Activated CD4-positive, alpha-beta T cell treated with anti-CD3 and anti-CD28 coated beads for 36 hours (primary cell): ENCODE measurements at regions not wholly inside any gene's neighbourhood (a gene's known extent, or its start where the extent isn't known, plus 50 kb on each side); places are given as distances from the start of the nearest gene placed in this dataset.
A peak's percentile ranks its signal among the peaks of the same experiment; 100 is the strongest.

Experiments used
- ATAC-seq: fragments of 200-7000 bp; cut with Tn5 transposase; one replicate; pipeline ENCODE4 v1.10.0; 2021; ENCODE audit warnings: mild to moderate bottlenecking, moderate library complexity
- CTCF ChIA-PET: fragments of 350-600 bp; sonication (Branson Sonifier 250); formaldehyde crosslinking; loops from one replicate; lab custom pipeline; 2021; ENCODE audit warnings: antibody characterized with exemption; lab: Charles Lee
- POLR2A ChIA-PET: fragments of 350-600 bp; sonication (Branson Sonifier 250); formaldehyde crosslinking; loops from one replicate; lab custom pipeline; 2021; ENCODE audit warnings: antibody characterized with exemption, inconsistent platforms; lab: Charles Lee
- DNase-seq: peaks from one replicate; pipeline ENCODE4 v3.0.0-alpha.2; 2020
- H3K27ac Mint-ChIP-seq: one replicate; pipeline ENCODE4 v1.8.0; 2021; ENCODE audit warnings: mixed read lengths
- H3K27me3 Mint-ChIP-seq: one replicate; pipeline ENCODE4 v1.8.0; 2021; ENCODE audit warnings: mixed read lengths
- H3K36me3 Mint-ChIP-seq: one replicate; pipeline ENCODE4 v1.8.0; 2021; ENCODE audit warnings: low read depth, mixed read lengths
- H3K4me1 Mint-ChIP-seq: one replicate; pipeline ENCODE4 v1.8.0; 2021; ENCODE audit warnings: mixed read lengths
- H3K4me3 Mint-ChIP-seq: one replicate; pipeline ENCODE4 v1.8.0; 2021; ENCODE audit warnings: mild to moderate bottlenecking, moderate library complexity, mixed read lengths
- H3K9me3 Mint-ChIP-seq: one replicate; pipeline ENCODE4 v1.8.0; 2021; ENCODE audit warnings: low read depth, mixed read lengths
- intact Hi-C, 2 experiments: fragments of 100-400 bp; cut with DNase I in 1 of 2; cut with micrococcal nuclease in 1 of 2; formaldehyde crosslinking; loops; one replicate each; pipeline versions ENCODE4 v1.14.2 to v1.15.1; 2022 to 2024; cut with DNase I, micrococcal nuclease

- POLR2A ChIA-PET, result no interaction called here
- no peak for ATAC-seq
- CTCF ChIA-PET, result interaction anchor here (0.6 to 0.8 kb wide), 2 partner anchors 20 to 171 kb away, joined by 3 to 4 read pairs; no protein-coding TSS in a partner anchor
- H3K4me1 Mint-ChIP-seq, result no peaks in the 10 kb centered on the region
- no peaks in the 10 kb centered on the region for H3K9me3 Mint-ChIP-seq
- intact Hi-C loops, result no loop called here
- no peaks in the 10 kb centered on the region for H3K36me3 Mint-ChIP-seq
- no peaks in the 10 kb centered on the region for H3K27me3 Mint-ChIP-seq
- H3K27ac Mint-ChIP-seq, result no peak overlapping the region
- H3K4me3 Mint-ChIP-seq, result no peak overlapping the region
- DNase-seq, result no peak
These were observed 165.9 kb downstream of the BUB3 start for GRCh38 chr10:123320091-123320490.

GRCh38 chr10:123323884-123324283 lies 169.7 kb downstream of the BUB3 start:
- DNase-seq, result no peak
- intact Hi-C loops, result no loop called here
- Mint-ChIP-seq H3K27ac (no peak overlapping the region), H3K36me3 (peaks cover 8% of the 10 kb centered on the region), H3K4me1 (no peaks in the 10 kb centered on the region), H3K27me3 (no peaks in the 10 kb centered on the region), H3K4me3 (no peak overlapping the region), H3K9me3 (peaks cover 3% of the 10 kb centered on the region)
- peak; percentile 60 for ATAC-seq
- POLR2A ChIA-PET, result no interaction called here
- CTCF ChIA-PET, result interaction anchor here (0.6 kb wide), 1 partner anchor 11 kb away, joined by 3 read pairs; no protein-coding TSS in a partner anchor

- H3K9me3 Mint-ChIP-seq, result peaks cover 3% of the 10 kb centered on the region
- POLR2A ChIA-PET, result no interaction called here
- no peak for ATAC-seq
- no peak for DNase-seq
- no peaks in the 10 kb centered on the region for H3K4me1 Mint-ChIP-seq
- intact Hi-C loops, result no loop called here
- peaks cover 8% of the 10 kb centered on the region for H3K36me3 Mint-ChIP-seq
- no peak overlapping the region for H3K27ac Mint-ChIP-seq
- H3K27me3 Mint-ChIP-seq, result no peaks in the 10 kb centered on the region
- CTCF ChIA-PET, result no interaction called here
- H3K4me3 Mint-ChIP-seq, result no peak overlapping the region
These were observed 171.5 kb downstream of the BUB3 start for GRCh38 chr10:123325663-123326190.

- H3K27ac Mint-ChIP-seq, result no peak overlapping the region
- no peak overlapping the region for H3K4me3 Mint-ChIP-seq
- no peak for DNase-seq
- ChIA-PET CTCF (no interaction called here), POLR2A (no interaction called here)
- H3K9me3 Mint-ChIP-seq, result peaks cover 3% of the 10 kb centered on the region
- H3K27me3 Mint-ChIP-seq, result no peaks in the 10 kb centered on the region
- H3K4me1 Mint-ChIP-seq, result no peaks in the 10 kb centered on the region
- no peak for ATAC-seq
- intact Hi-C loops, result no loop called here
- peaks cover 8% of the 10 kb centered on the region for H3K36me3 Mint-ChIP-seq
These were observed 172.5 kb downstream of the BUB3 start for GRCh38 chr10:123326674-123327073.

GRCh38 chr10:123327450-123327849 lies 173.2 kb downstream of the BUB3 start:
- no peaks in the 10 kb centered on the region for H3K4me1 Mint-ChIP-seq
- peaks cover 3% of the 10 kb centered on the region for H3K9me3 Mint-ChIP-seq
- DNase-seq (no peak), ATAC-seq (no peak)
- ChIA-PET CTCF (no interaction called here), POLR2A (no interaction called here)
- peaks cover 8% of the 10 kb centered on the region for H3K36me3 Mint-ChIP-seq
- no peaks in the 10 kb centered on the region for H3K27me3 Mint-ChIP-seq
- H3K4me3 Mint-ChIP-seq, result no peak overlapping the region
- intact Hi-C loops, result no loop called here
- no peak overlapping the region for H3K27ac Mint-ChIP-seq

GRCh38 chr10:123327896-123328295 lies 173.7 kb downstream of the BUB3 start:
- Mint-ChIP-seq H3K9me3 (peaks cover 3% of the 10 kb centered on the region), H3K4me3 (no peak overlapping the region), H3K27ac (no peak overlapping the region), H3K27me3 (no peaks in the 10 kb centered on the region), H3K4me1 (no peaks in the 10 kb centered on the region), H3K36me3 (peaks cover 8% of the 10 kb centered on the region)
- ChIA-PET CTCF (no interaction called here), POLR2A (no interaction called here)
- DNase-seq, result no peak
- ATAC-seq, result no peak
- intact Hi-C loops, result no loop called here

- intact Hi-C loops, result no loop called here
- Mint-ChIP-seq H3K4me1 (no peaks in the 10 kb centered on the region), H3K27ac (no peak overlapping the region), H3K4me3 (no peak overlapping the region), H3K36me3 (no peaks in the 10 kb centered on the region), H3K27me3 (no peaks in the 10 kb centered on the region), H3K9me3 (no peaks in the 10 kb centered on the region)
- CTCF ChIA-PET, result no interaction called here
- ATAC-seq (no peak), DNase-seq (no peak)
- POLR2A ChIA-PET, result no interaction called here
These were observed 177.2 kb downstream of the BUB3 start for GRCh38 chr10:123331438-123331837.

GRCh38 chr10:123346581-123346980 lies 192.4 kb downstream of the BUB3 start:
- POLR2A ChIA-PET, result no interaction called here
- CTCF ChIA-PET, result interaction anchor here (1.3 to 1.5 kb wide), 2 partner anchors 79 to 214 kb away, joined by 3 to 4 read pairs; no protein-coding TSS in a partner anchor
- Mint-ChIP-seq H3K4me1 (no peaks in the 10 kb centered on the region), H3K27me3 (peaks cover 5% of the 10 kb centered on the region), H3K4me3 (no peak overlapping the region), H3K9me3 (no peaks in the 10 kb centered on the region), H3K27ac (no peak overlapping the region), H3K36me3 (no peaks in the 10 kb centered on the region)
- intact Hi-C loops, result no loop called here
- ATAC-seq, result no peak
- DNase-seq, result no peak

GRCh38 chr10:123348691-123349572 lies 194.7 kb downstream of the BUB3 start:
- ChIA-PET POLR2A (no interaction called here), CTCF (no interaction called here)
- Mint-ChIP-seq H3K27me3 (no peaks in the 10 kb centered on the region), H3K36me3 (no peaks in the 10 kb centered on the region), H3K4me1 (no peaks in the 10 kb centered on the region), H3K27ac (no peak overlapping the region), H3K9me3 (no peaks in the 10 kb centered on the region), H3K4me3 (no peak overlapping the region)
- ATAC-seq (no peak), DNase-seq (no peak)
- intact Hi-C loops, result no loop called here

- no peaks in the 10 kb centered on the region for H3K36me3 Mint-ChIP-seq
- no peak for ATAC-seq
- no peaks in the 10 kb centered on the region for H3K27me3 Mint-ChIP-seq
- no peak for DNase-seq
- H3K4me3 Mint-ChIP-seq, result no peak overlapping the region
- no peaks in the 10 kb centered on the region for H3K4me1 Mint-ChIP-seq
- intact Hi-C loops, result no loop called here
- POLR2A ChIA-PET, result no interaction called here
- no peaks in the 10 kb centered on the region for H3K9me3 Mint-ChIP-seq
- CTCF ChIA-PET, result no interaction called here
- H3K27ac Mint-ChIP-seq, result no peak overlapping the region
These were observed 197.5 kb downstream of the BUB3 start for GRCh38 chr10:123351715-123352114.

GRCh38 chr10:123354521-123354920 lies 200.3 kb downstream of the BUB3 start:
- no peak for ATAC-seq
- intact Hi-C loops, result no loop called here
- Mint-ChIP-seq H3K36me3 (no peaks in the 10 kb centered on the region), H3K9me3 (no peaks in the 10 kb centered on the region), H3K4me1 (no peaks in the 10 kb centered on the region), H3K27me3 (no peaks in the 10 kb centered on the region), H3K4me3 (no peak overlapping the region), H3K27ac (no peak overlapping the region)
- DNase-seq, result no peak
- ChIA-PET POLR2A (no interaction called here), CTCF (no interaction called here)
